ENCODE measurements at regions not wholly inside any gene's neighbourhood (a gene's known extent, or its start where the extent isn't known, plus 50 kb on each side); places are given as distances from the start of the nearest gene placed in this dataset.

DNA sequence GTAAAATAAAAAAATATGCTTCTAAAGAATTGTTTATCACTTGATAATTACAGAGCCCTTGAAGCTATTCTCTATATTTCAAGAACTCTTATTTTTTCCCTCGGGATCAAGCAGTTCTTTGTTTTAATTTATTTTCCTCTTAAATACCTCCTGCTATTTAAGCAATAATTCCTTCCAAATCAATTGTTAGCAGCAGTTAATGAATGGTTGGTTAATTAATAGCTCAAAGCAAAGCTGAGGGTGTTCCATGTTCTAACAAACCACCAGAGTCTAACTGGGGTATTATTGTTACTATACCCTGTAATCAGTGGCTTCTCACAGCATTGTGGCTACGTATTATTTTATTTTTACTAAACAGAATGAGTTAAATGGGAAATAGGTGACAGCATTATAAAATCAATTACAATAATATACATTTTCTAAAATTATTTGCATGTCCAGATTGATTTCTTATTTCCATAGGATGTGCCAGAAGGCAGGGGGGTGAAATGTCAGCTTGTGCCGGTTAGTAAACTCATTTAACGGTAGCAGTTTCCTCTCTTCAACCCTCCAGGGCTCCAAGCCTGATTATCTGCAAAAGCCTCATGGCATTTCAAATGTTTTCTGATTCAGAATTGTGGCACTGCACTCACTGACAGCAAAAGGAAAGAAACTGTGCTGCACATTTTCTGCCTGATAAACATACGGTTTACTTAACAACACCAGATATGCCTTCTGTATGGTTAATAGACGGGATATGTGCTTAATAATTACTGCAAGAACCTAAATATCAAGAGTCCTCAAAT, 286.9 kb upstream of the EMCN start:
- no peak for DNase-seq (ENCODE audit: low read depth in 2 of 2)

DNA sequence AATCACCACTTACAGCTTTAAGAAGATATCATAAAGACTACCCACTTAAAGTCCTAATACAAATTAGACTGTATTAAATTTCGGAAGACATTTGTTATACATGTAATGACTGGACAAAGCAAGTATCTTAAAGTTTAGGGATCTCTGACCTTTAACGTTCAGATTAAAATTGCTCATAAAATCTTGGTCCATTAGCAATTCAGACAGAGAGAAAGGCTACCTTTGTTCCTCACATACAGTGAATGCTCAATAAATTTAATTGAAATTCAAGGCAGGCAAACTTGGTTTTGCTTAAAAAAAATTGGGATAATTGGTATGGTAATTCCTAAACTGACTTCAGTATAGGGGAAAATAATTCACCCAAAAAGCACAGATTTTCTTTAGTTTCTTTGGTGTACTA, 285.9 kb upstream of the EMCN start:
- no peak for DNase-seq (ENCODE audit: low read depth in 2 of 2)

GRCh38 chr4:100799761-100800539, 282.1 kb upstream of the EMCN start:
- no peak for DNase-seq (ENCODE audit: low read depth in 2 of 2)

GRCh38 chr4:100797791-100798190, 280.0 kb upstream of the EMCN start:
- no peak for DNase-seq (ENCODE audit: low read depth in 2 of 2)

GRCh38 chr4:100797356-100797755, 279.5 kb upstream of the EMCN start:
- no peak for DNase-seq (ENCODE audit: low read depth in 2 of 2)

DNA sequence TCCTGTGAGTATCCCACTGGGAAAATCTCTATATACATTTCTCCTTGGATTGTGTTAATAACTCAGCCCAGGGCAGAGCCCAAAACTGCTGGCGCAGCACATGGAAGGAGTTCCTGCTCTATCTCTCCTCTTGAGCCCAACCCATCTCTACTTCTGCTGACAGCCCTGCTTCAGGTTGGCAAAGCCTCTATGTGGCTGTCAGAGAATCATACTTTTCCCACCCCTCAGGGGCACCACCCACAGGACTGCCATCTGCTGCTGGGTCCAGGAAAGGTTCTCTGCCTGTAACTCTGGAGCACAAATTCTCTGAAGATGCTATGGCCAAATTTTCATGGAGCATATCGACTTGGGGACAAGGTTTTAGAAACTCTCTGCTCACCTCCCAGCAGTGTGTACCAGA, 278.5 kb upstream of the EMCN start:
- no peak for DNase-seq (ENCODE audit: low read depth in 2 of 2)

DNA sequence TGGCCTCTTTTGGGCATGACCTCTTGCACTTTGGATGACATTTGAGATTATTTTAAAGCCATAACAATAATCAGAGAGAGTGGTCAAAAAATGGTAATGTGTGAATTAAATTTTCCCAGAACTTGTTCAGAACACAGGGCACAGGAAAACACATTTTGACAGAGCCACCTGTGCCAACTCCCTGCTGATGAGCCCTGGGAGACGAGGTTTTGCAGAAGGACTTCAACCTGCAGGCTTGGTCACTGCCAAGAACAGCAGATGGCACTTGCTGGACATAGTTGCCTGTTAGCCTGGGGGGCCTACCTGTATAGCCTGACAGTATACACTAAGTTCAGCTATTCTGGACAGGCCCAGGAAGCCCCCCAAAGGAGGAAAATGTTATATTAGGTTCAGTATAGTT, 277.8 kb upstream of the EMCN start:
- DNase-seq (ENCODE audit: low read depth in 2 of 2), result no peak

DNA sequence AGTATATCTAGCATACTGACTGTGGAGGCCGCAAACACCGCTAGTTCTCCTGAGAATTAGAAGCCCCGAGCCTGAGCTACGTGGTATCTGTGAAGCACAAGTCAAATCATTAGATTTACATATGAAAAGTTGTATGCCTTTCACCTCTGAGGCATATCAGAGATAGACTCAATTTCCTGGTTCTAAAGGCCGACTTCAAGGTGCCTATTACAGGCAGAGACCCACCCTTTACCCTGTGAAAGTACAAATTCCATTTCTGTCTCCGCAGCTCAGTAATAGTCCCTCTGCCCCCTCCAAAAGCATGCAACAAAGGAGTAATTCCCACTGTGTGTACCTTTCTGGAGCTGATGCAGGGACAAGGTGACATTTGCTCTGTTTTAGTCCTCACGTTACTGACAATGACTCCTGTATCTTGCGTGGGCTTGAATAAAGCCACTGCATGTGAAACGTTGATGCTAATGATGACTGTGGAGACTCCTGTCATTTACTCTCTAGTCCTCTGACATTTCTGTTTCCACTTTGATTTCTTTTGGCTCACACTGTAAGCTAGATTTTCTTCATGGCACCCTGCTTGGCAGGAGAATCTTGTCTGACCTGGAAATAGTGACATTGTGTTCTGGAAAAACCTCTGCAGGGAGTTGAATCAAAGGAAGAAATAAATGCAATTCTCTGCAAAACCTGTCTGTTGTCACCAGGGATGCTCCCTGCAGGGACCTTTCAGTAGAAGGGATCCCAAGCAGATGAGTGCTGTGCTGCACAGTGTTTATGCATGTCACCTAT, 273.2 kb upstream of the EMCN start:
- no peak for DNase-seq (ENCODE audit: low read depth in 2 of 2)

- DNase-seq (ENCODE audit: low read depth in 2 of 2), result no peak
Observed at GRCh38 chr4:100789991-100790390, 272.2 kb upstream of the EMCN start.

DNA sequence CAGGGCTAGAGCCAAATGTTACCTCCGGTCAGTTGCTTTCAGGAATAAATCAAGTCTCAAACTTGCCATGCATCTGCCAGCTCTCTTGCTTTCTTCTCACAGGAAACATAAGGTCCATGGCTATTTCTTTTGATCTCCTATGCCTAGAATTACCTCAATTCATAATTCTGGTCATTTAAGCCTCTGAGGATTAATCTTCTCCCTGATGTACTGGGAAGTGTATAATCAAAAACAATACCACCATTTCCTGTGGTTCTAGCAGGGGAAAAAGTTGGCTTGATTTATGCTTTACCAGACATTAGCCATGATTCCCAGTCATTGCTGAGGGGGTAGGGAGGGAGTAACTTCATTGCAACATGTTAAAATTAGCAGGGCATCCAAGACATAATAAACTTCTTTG, 268.7 kb upstream of the EMCN start:
- DNase-seq (ENCODE audit: low read depth in 2 of 2), result no peak

DNA sequence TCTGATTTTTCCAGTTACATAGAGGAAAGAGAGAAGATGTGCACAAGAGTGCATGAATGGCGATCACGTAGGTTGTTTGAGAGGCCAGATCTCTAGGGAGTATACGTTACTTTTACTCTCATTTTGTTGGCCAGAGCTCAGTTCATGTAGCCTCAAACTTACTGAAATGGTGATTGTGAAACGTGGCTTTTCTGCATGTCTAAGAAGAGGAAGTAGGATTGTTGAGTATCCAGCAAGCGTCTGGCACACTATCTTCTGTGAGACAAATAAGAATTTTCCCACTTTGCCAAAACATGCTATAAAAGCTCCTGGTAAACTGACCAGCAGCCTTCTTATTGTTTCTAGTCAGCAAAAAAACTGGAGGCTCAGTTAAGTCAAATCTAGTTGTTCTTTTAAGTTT, 264.5 kb upstream of the EMCN start:
- no peak for DNase-seq (ENCODE audit: low read depth in 2 of 2)

- DNase-seq (ENCODE audit: low read depth in 2 of 2), result no peak
Observed at GRCh38 chr4:100781435-100781834, 263.6 kb upstream of the EMCN start.

DNA sequence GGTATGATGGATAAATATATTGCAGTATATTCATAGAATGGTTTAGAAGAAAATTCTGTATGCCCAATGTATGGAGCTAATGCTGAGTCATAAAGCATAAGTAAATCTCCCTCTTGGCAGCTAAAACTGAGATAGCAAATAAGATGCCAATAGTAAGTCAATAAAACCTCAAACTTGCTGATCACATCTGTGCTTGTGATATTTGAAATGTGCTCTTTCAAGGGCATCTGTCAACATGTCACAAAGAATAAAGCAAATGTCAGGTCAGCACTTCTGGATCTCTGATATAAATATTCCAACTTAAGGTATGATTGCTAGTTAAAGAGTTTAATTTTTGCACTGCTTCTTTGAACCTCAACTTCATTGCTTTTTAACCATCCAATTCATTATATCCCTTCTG, 262.3 kb upstream of the EMCN start:
- no peak for DNase-seq (ENCODE audit: low read depth in 2 of 2)

GRCh38 chr4:100778431-100778830, 260.6 kb upstream of the EMCN start:
- DNase-seq (ENCODE audit: low read depth in 2 of 2), result no peak

DNA sequence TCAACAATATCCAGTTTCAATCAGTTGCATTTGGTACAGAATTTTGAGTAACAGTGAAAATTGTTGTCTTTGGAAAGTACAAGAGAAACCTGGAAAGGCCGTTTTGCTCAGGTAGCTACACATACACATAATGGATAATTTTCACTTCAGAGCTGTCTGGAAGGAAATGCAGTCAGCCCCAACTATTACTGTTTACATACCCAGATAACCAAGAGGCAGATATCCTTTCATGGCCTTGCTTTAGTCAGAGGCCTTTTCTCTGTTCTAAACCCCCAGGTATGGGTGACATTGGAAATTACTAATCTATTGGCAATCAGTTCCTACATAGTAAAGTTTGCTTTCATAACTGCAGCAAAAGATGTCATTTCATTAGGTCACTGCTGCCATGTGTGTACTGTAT, 244.9 kb upstream of the EMCN start:
- DNase-seq (ENCODE audit: low read depth in 2 of 2), result no peak

- DNase-seq (ENCODE audit: low read depth in 2 of 2), result no peak
Observed at GRCh38 chr4:100754751-100755150, 236.9 kb upstream of the EMCN start.

- DNase-seq (ENCODE audit: low read depth in 2 of 2), result no peak
Observed at GRCh38 chr4:100746141-100746739, 228.4 kb upstream of the EMCN start.

DNA sequence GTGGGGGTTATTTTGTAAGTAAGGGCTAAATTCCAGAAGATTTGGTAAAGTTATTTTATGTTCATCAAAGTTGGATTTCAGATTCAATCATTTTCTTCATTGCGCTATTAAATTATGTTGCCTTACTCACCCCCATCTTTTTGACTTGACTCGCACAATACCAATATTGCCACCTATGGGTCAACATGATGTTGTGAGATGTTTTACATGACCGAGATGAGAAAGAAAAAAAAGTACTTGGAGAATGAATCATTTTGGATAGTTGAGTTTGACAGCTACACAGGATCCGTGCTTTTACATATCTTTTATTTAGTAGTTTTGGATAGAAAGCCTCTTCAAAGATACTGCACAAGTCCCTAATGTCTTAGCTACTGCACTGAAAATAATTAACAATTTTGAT, 224.2 kb upstream of the EMCN start:
- no peak for DNase-seq (ENCODE audit: low read depth in 2 of 2)

DNA sequence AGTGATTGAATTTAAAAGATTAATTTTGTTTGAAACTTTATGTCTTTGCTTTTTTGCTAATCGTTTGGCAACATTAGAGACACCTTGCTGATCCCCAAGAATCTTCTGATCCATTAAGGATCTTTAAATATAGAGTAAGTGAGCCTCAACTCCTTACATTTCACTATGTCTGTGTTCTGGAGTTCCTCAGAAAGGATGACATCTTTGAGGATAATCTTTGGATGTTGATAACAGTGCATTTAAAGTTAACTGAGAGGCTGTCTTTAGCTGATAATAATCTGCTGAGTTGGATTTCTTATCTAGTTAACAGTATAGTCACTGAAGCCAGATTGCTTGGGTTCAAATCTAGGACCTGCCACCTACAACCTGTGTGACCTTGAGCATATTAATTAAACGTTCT, 221.6 kb upstream of the EMCN start:
- no peak for DNase-seq (ENCODE audit: low read depth in 2 of 2)

DNA sequence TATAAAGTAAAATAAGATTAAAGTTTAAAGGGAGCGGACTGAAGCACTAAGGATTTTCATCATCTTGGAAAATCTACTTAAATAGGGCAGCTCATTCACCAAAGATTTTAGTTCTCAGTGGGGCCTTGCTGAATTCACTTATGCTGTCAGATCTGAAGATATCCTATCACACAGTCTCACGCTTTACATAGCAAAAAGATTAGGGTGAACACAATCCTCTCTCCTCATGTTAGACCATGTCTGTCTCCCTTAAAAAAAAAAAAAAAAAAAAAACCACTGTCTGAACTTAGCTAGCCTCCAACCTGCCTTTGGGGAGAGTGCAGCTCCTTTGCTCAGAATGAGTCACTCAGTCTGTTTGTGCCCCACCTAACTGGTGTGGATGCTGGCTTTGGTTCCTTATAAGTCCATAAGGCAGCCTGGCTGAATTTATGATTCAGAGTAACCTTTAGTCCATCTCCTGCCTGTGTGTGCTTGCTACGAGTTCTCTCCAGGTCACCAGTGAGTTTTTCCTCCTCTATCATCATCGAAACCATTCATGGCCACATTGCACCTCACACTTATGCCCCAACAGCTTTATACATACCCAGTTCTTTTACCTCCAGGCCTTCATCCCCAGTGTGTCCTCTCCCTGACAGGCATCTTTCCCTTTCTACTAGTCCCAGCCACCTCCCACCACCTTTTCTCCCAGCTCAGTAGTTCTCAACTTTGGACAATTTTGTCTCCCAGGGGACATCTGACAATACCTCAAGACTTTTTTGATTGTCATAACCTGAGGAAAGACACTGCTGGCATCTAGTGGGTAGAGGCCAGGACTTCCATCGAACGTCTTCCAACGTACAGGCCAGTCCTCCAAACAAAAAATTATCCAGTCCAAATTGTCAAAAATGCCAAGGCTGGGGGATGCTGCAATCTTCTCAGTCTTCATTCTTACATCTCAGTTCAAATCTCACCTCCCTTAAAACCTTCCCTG, 220.7 kb upstream of the EMCN start:
- DNase-seq (ENCODE audit: low read depth in 2 of 2), result no peak

Measured in activated CD8-positive, alpha-beta memory T cell treated with anti-CD3 and anti-CD28 coated beads for 4 hours (primary cell).